GM13976 (cell line): ENCODE measurements at regions not wholly inside any gene's neighbourhood (a gene's known extent, or its start where the extent isn't known, plus 50 kb on each side); places are given as distances from the start of the nearest gene placed in this dataset.

Experiments
- DNase-seq: peaks from one replicate; pipeline ENCODE4 v3.0.0; 2012; ENCODE audit warnings: low spot score
- CTCF ChIP-seq: IDR thresholded peaks from 2 replicates; pipeline ENCODE4 v1.5.1; 2012; ENCODE audit warnings: borderline replicate concordance, mild to moderate bottlenecking; ENCODE audit not compliant: insufficient read depth; ENCODE audit errors: extremely low read depth, missing control alignments, control extremely low read depth
- in situ Hi-C: fragments of 300-500 bp; cut with MboI; formaldehyde crosslinking; loops from one replicate; pipeline ENCODE4 v1.12.0; 2022; ENCODE audit warnings: low sequenced_read_pairs, mixed read lengths, inconsistent platforms; ENCODE audit not compliant: unreplicated experiment

GRCh38 chr5:97543166-97543565, 360.1 kb upstream of the RIOK2 start:
- in situ Hi-C loops, result no loop called here
- no peak for DNase-seq
- TF ChIP-seq CTCF, result no peak

GRCh38 chr5:97544240-97544639, 361.2 kb upstream of the RIOK2 start:
- in situ Hi-C loops, result no loop called here
- no peak for TF ChIP-seq CTCF
- DNase-seq, result no peak

- in situ Hi-C loops, result no loop called here
- no peak for DNase-seq
Observed at GRCh38 chr5:97544678-97545077, 361.6 kb upstream of the RIOK2 start.

GRCh38 chr5:97545446-97545845, 362.4 kb upstream of the RIOK2 start:
- no peak for DNase-seq
- no peak for TF ChIP-seq CTCF
- in situ Hi-C loops, result no loop called here

More at GRCh38 chr5:97544678-97545077, 361.6 kb upstream of the RIOK2 start:
- no peak for TF ChIP-seq CTCF

- in situ Hi-C loops, result no loop called here
- no peak for TF ChIP-seq CTCF
- no peak for DNase-seq
Observed at GRCh38 chr5:97545886-97546535, 363.0 kb upstream of the RIOK2 start.

DNA sequence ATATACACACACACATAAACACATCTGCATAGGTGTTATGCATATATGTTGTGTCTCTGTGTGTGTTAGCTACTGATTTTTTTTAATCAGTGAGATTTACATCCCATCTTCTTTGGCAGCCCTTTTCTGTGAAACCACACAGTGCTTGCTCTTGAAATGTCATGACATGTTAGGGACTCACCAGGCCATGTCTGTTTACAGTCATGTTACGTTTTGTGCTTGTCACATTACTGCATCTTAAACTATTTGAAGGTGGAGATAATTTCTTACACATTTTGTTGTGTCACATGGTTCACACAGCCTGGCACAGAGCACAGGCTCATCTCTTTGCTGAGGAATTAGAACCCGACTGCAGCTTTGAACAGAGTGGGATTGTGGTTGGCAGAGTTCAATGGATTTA, 364.4 kb upstream of the RIOK2 start:
- no peak for TF ChIP-seq CTCF
- in situ Hi-C loops, result no loop called here
- DNase-seq, result no peak
